SH-SY5Y (cell line): ENCODE measurements at regions not wholly inside any gene's neighbourhood (a gene's known extent, or its start where the extent isn't known, plus 50 kb on each side); places are given as distances from the start of the nearest gene placed in this dataset.

ENCODE experiments used
- GATA2 ChIP-seq: IDR thresholded peaks from 2 replicates; pipeline ENCODE4 v1.6.1; 2011; ENCODE audit warnings: mild to moderate bottlenecking, low read depth, low read length
- GATA3 ChIP-seq: IDR thresholded peaks from 2 replicates; pipeline ENCODE4 v1.6.1; 2011; ENCODE audit warnings: low read depth, mild to moderate bottlenecking, low read length, moderate library complexity

- TF ChIP-seq GATA2 (no peak), GATA3 (no peak)
Observed at GRCh38 chr13:80671773-80672172, 330.8 kb upstream of the SPRY2 start.
